Trophoblast cell (in vitro differentiated cells and primary cell): ENCODE measurements at regions not wholly inside any gene's neighbourhood (a gene's known extent, or its start where the extent isn't known, plus 50 kb on each side); places are given as distances from the start of the nearest gene placed in this dataset.
"Not testable (repeated sequence)": the region's sequence is repeated elsewhere in the genome, so short reads cannot be mapped to it uniquely, and the experiment has no call there.

Source experiments
- DNase-seq, 2 donors: peaks; one replicate each; pipeline ENCODE4 v3.0.0-alpha.2; 2016
- H2AFZ ChIP-seq: 2 replicates; pipeline ENCODE4 v1.6.1; 2013; ENCODE audit warnings: low read length, moderate library complexity, mild to moderate bottlenecking; ENCODE audit not compliant: insufficient read depth, poor library complexity
- H2AK5ac ChIP-seq: 2 replicates; pipeline ENCODE4 v1.6.1; 2013; ENCODE audit warnings: mild to moderate bottlenecking, low read length
- H2BK120ac ChIP-seq: 2 replicates; pipeline ENCODE4 v1.6.1; 2013; ENCODE audit warnings: low read length, mild to moderate bottlenecking, moderate library complexity; ENCODE audit not compliant: insufficient read depth, poor library complexity
- H2BK12ac ChIP-seq: 2 replicates; pipeline ENCODE4 v1.6.1; 2013; ENCODE audit warnings: mild to moderate bottlenecking, low read length, moderate library complexity
- H2BK5ac ChIP-seq: 2 replicates; pipeline ENCODE4 v1.6.1; 2013; ENCODE audit warnings: low read length, low read depth, moderate library complexity, mild to moderate bottlenecking; ENCODE audit not compliant: poor library complexity
- H3K14ac ChIP-seq: 2 replicates; pipeline ENCODE4 v1.6.1; 2013; ENCODE audit warnings: mild to moderate bottlenecking, low read length
- H3K18ac ChIP-seq: 2 replicates; pipeline ENCODE4 v1.6.1; 2013; ENCODE audit warnings: mild to moderate bottlenecking, low read length
- H3K23ac ChIP-seq: 2 replicates; pipeline ENCODE4 v1.6.1; 2013; ENCODE audit warnings: low read length
- H3K27ac ChIP-seq: 2 replicates; pipeline ENCODE4 v1.5.1; 2013; ENCODE audit warnings: low read depth, mild to moderate bottlenecking, inconsistent platforms, low read length, moderate library complexity
- H3K27me3 ChIP-seq: 2 replicates; pipeline ENCODE4 v1.6.1; 2013; ENCODE audit warnings: inconsistent platforms, mild to moderate bottlenecking, low read length, moderate library complexity; ENCODE audit not compliant: insufficient read depth
- H3K36me3 ChIP-seq, 2 experiments: 1 replicate in 1 of 2; 2 replicates in 1 of 2; pipeline ENCODE4 v1.6.1; 2013; ENCODE audit warnings: low read length in 2 of 2, mild to moderate bottlenecking in 2 of 2, moderate library complexity in 1 of 2; ENCODE audit not compliant: insufficient read depth in 2 of 2, control insufficient read depth in 1 of 2
- H3K4ac ChIP-seq: 2 replicates; pipeline ENCODE4 v1.6.1; 2013; ENCODE audit warnings: low read depth, mild to moderate bottlenecking, low read length, moderate library complexity
- H3K4me1 ChIP-seq, 2 experiments: 1 replicate in 1 of 2; 2 replicates in 1 of 2; pipeline ENCODE4 v1.6.1; 2013; ENCODE audit warnings: low read length in 2 of 2, mild to moderate bottlenecking in 2 of 2, moderate library complexity in 1 of 2; ENCODE audit not compliant: insufficient read depth in 2 of 2, control insufficient read depth in 1 of 2
- H3K4me2 ChIP-seq: 2 replicates; pipeline ENCODE4 v1.6.1; 2013; ENCODE audit warnings: inconsistent platforms, mild to moderate bottlenecking, low read length, moderate library complexity
- H3K4me3 ChIP-seq: 2 replicates; pipeline ENCODE4 v1.5.1; 2013; ENCODE audit warnings: mild to moderate bottlenecking, low read depth, low read length, inconsistent platforms
- H3K79me1 ChIP-seq: one replicate; pipeline ENCODE4 v1.6.1; 2013; ENCODE audit warnings: low read length
- H3K79me2 ChIP-seq: 2 replicates; pipeline ENCODE4 v1.6.1; 2013; ENCODE audit warnings: low read length, mild to moderate bottlenecking; ENCODE audit not compliant: control insufficient read depth, insufficient read depth, poor library complexity
- H3K9ac ChIP-seq: 2 replicates; pipeline ENCODE4 v1.6.1; 2013; ENCODE audit warnings: mild to moderate bottlenecking, low read length
- H3K9me3 ChIP-seq: 2 replicates; pipeline ENCODE4 v1.6.1; 2013; ENCODE audit warnings: low read depth, mild to moderate bottlenecking, control low read depth, inconsistent platforms, low read length; ENCODE audit not compliant: insufficient read depth
- H4K12ac ChIP-seq: 2 replicates; pipeline ENCODE4 v1.6.1; 2013; ENCODE audit warnings: low read depth, mild to moderate bottlenecking, low read length, moderate library complexity
- H4K8ac ChIP-seq: 2 replicates; pipeline ENCODE4 v1.6.1; 2013; ENCODE audit warnings: low read depth, mild to moderate bottlenecking, low read length, moderate library complexity
- H4K91ac ChIP-seq: one replicate; pipeline ENCODE4 v1.6.1; 2013; ENCODE audit warnings: low read depth, mild to moderate bottlenecking, low read length, moderate library complexity
- WGBS: extraction: QIAGEN DNeasy Blood & Tissue Kit; methylation state at CpG from one replicate; pipeline ENCODE4 v1.1.7; 2013; ENCODE audit warnings: missing lambda C conversion rate; ENCODE audit not compliant: insufficient read length, insufficient coverage; ENCODE audit errors: extremely low coverage; 5-methylcytosine and 5-hydroxymethylcytosine counted together

DNA sequence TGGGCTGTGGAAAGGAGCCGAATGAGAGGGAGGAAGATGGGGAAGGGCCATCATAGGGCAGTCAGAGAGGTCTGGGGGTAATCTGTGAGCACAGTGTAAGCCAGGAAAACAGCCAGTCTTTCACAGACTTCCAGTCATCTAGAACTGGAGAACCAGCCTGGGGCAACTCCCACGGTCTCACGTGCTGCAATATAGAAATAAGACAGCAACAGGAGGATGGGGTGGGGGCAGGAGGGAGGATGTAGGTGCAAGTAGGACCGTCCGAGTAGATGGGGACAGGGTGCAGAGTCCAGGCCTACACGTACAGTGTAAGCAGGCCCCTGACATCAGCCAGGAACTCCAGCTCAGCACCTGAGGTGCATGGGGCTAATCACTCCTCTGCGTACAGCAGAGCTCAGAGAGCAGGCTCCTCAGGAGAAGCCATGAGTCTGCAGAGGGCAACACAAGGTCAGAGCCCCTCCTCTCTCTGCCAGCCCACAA is 58.2 kb upstream of the TNFAIP3 start:
- no peak overlapping the region for H3K14ac ChIP-seq
- peak overlapping the region; percentile 45 for H4K91ac ChIP-seq
- no peak overlapping the region for H3K27ac ChIP-seq
- H3K4me1 ChIP-seq = peaks cover 8% of the 10 kb centered on the region in 2 experiments
- no peak overlapping the region for H3K23ac ChIP-seq
- no peak for DNase-seq
- H3K36me3 ChIP-seq = no peaks in the 10 kb centered on the region
- no peak overlapping the region for H2BK120ac ChIP-seq
- WGBS = no CpG with 5 or more reads among the region's 7 CpGs
- H2BK12ac ChIP-seq = peak overlapping the region; percentile 46
- H3K79me2 ChIP-seq = no peaks in the 10 kb centered on the region
- H3K9me3 ChIP-seq = no peaks in the 10 kb centered on the region
- H3K18ac ChIP-seq = no peak overlapping the region
- H3K4me2 ChIP-seq = no peak overlapping the region
- H3K79me1 ChIP-seq = peaks cover 4% of the 10 kb centered on the region
- H2BK5ac ChIP-seq = no peak overlapping the region
- no peak overlapping the region for H4K12ac ChIP-seq
- H4K8ac ChIP-seq = peak overlapping the region; percentile 11
- H3K27me3 ChIP-seq = no peaks in the 10 kb centered on the region
- no peak overlapping the region for H3K4me3 ChIP-seq
- H2AK5ac ChIP-seq = no peak overlapping the region
- no peak overlapping the region for H2AFZ ChIP-seq
- H3K4ac ChIP-seq = no peak overlapping the region
- no peak overlapping the region for H3K9ac ChIP-seq

DNA sequence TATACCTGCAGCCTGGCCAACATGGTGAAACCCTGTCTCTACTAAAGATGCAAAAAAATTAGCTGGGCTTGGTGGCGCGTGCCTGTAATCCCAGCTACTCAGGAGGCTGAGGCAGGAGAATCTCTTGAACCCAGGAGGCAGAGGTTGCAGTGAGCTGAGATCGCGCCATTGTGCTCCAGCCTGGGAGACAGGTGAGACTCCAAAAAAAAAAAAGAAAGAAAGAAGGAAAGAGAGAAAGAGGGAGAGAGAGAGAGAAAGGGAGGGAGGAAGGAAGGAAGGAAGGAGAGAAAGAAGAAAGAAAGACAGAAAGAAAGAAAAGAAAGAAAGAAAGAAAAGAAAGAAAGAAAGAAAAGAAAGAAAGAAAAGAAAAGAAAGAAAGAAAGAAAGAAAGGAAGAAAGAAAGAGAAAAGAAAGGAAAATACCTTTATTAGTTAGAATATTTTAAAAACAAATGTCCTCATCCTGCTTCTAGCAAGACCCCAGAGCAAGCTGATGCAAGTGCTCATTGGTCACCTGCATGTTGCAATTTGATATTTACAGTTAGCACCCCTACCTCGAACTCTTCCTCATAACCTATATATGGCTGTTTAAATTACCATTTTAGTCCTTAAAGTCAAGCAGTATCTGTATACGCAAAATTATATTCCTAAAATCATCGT is 57.0 kb upstream of the TNFAIP3 start:
- not testable (repeated sequence) for H2AK5ac ChIP-seq, H3K4me2 ChIP-seq, H2BK5ac ChIP-seq, H2BK12ac ChIP-seq, H3K27ac ChIP-seq, H4K8ac ChIP-seq, H3K27me3 ChIP-seq, H3K9me3 ChIP-seq, H4K12ac ChIP-seq, H3K79me2 ChIP-seq, H3K4me3 ChIP-seq, H3K4me1 ChIP-seq, DNase-seq, H2AFZ ChIP-seq, H3K18ac ChIP-seq, H2BK120ac ChIP-seq, H4K91ac ChIP-seq, H3K4ac ChIP-seq, H3K9ac ChIP-seq, H3K79me1 ChIP-seq, H3K23ac ChIP-seq, H3K36me3 ChIP-seq, H3K14ac ChIP-seq
- WGBS = 100% methylated on average over 2 of the region's 7 CpGs

DNA sequence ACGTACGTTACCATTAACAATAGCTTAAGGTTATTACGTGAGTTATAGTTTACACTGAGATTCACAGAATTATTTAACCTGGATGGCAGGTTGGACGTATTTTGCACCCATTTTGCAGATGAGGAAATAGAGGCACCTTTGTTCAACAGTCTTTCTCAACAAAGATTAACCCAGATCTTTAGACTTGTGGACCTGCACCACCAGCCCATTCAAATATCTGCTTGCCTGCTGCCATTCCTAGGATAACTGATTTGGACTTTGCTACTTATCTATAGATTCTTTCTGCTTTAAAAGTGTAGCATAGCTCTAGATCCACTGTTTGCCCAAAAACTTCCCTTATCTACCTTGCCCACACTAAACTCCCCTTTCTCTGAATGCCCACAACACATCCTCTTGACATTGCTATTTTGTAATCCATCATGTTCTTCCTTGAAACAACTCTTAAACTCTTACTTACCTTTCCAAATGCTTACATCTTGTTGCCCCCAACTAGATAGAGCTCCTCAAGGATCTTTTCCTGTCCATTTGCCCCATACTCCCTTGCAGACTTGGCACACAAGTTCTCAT is 56.4 kb upstream of the TNFAIP3 start:
- Histone ChIP-seq H3K4me1 (peaks cover 6 to 8% of the 10 kb centered on the region in 2 experiments), H2AFZ (no peak overlapping the region), H3K79me2 (no peaks in the 10 kb centered on the region), H3K14ac (no peak overlapping the region), H3K27me3 (no peaks in the 10 kb centered on the region), H2BK120ac (no peak overlapping the region), H3K79me1 (peaks cover 4% of the 10 kb centered on the region), H4K91ac (no peak overlapping the region), H2BK5ac (no peak overlapping the region), H3K4ac (no peak overlapping the region), H3K4me2 (no peak overlapping the region), H3K18ac (no peak overlapping the region), H3K9ac (no peak overlapping the region), H3K27ac (no peak overlapping the region), H3K9me3 (no peaks in the 10 kb centered on the region), H3K36me3 (no peaks in the 10 kb centered on the region), H2BK12ac (no peak overlapping the region), H3K4me3 (no peak overlapping the region), H2AK5ac (no peak overlapping the region), H3K23ac (no peak overlapping the region), H4K12ac (no peak overlapping the region), H4K8ac (no peak overlapping the region)
- no peak for DNase-seq
- WGBS = 100% methylated on average over 2 of the region's 4 CpGs

DNA sequence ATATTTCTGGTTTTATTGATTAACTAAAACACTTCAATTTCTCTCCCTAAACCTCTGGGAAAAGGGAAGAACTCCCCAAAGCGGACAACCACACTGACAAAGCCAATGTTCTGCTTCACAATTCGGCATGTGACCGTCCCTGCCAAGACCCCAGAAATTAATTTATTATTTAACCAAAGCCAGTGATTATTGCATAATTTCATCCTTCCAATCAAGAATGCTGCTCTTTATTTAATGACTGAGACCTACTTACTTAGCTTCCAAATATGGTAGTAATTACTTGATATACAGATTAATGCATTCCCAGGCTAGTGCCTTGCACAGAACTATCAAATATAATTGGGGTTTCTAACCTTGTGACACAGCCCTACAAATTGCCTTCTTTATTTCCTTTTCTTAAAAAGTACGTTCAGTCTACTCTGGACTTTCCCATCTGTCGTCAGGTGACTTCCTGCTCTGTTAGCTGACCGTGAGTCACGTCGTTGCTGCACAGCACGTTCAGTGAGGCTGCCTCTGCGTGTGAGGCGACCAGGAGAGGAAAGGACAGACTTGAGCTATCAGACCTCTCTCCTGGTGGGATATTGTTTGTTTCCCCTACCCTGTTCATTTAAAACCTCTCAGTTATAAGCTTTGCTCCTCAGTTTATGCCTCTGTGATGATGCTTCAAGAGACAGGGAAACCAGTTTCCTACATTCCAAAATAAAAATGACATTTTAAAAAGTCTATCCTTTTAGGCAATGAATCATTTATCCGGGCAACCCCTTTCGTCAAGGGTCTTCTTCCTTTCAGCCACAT is 55.7 kb upstream of the TNFAIP3 start:
- H3K23ac ChIP-seq = no peak overlapping the region
- H2AFZ ChIP-seq = no peak overlapping the region
- no peaks in the 10 kb centered on the region for H3K36me3 ChIP-seq
- DNase-seq = peak; percentile 91 to 93
- H3K14ac ChIP-seq = peak overlapping the region; percentile 44
- no peak overlapping the region for H2BK12ac ChIP-seq
- WGBS = no CpG with 5 or more reads among the region's 13 CpGs
- H2BK5ac ChIP-seq = no peak overlapping the region
- no peak overlapping the region for H3K9ac ChIP-seq
- H2BK120ac ChIP-seq = no peak overlapping the region
- peaks cover 6 to 8% of the 10 kb centered on the region in 2 experiments for H3K4me1 ChIP-seq
- H3K79me2 ChIP-seq = no peaks in the 10 kb centered on the region
- H4K91ac ChIP-seq = no peak overlapping the region
- H3K18ac ChIP-seq = no peak overlapping the region
- H3K9me3 ChIP-seq = no peaks in the 10 kb centered on the region
- H3K27me3 ChIP-seq = no peaks in the 10 kb centered on the region
- H2AK5ac ChIP-seq = no peak overlapping the region
- no peak overlapping the region for H3K27ac ChIP-seq
- no peak overlapping the region for H3K4ac ChIP-seq
- no peak overlapping the region for H4K12ac ChIP-seq
- H3K79me1 ChIP-seq = peaks cover 4% of the 10 kb centered on the region
- no peak overlapping the region for H3K4me3 ChIP-seq
- H3K4me2 ChIP-seq = no peak overlapping the region
- peak overlapping the region; percentile 12 for H4K8ac ChIP-seq
